Small intestine (tissue), 7 donors: ENCODE measurements at regions not wholly inside any gene's neighbourhood (a gene's known extent, or its start where the extent isn't known, plus 50 kb on each side); places are given as distances from the start of the nearest gene placed in this dataset.

Experiments used
- DNase-seq, 2 donors: peaks; one replicate each; pipeline versions ENCODE4 v3.0.0 to v3.0.0-alpha.2; 2013
- FAIRE-seq: peaks from 2 replicates; lab custom pipeline; 2012; peaks lifted over from hg19 to GRCh38; lab: Jason Lieb, UNC
- H3K27ac ChIP-seq, 3 donors: one replicate each; pipeline ENCODE4 v1.5.1; 2013; ENCODE audit warnings: low read length in 2 of 3, mild to moderate bottlenecking in 2 of 3, control low read depth in 1 of 3, inconsistent platforms in 1 of 3, low read depth in 1 of 3, moderate library complexity in 1 of 3
- H3K27me3 ChIP-seq, 3 donors: one replicate each; pipeline ENCODE4 v1.6.1; 2013; ENCODE audit warnings: low read length in 3 of 3, inconsistent platforms in 1 of 3; ENCODE audit not compliant: control insufficient read depth in 3 of 3, insufficient read depth in 3 of 3
- H3K36me3 ChIP-seq, 3 donors: one replicate each; pipeline ENCODE4 v1.6.1; 2013; ENCODE audit warnings: low read length in 3 of 3, inconsistent platforms in 1 of 3, low read depth in 1 of 3, mild to moderate bottlenecking in 1 of 3, moderate library complexity in 1 of 3; ENCODE audit not compliant: control insufficient read depth in 3 of 3, insufficient read depth in 2 of 3
- H3K4me1 ChIP-seq, 3 donors: one replicate each; pipeline ENCODE4 v1.6.1; 2013; ENCODE audit warnings: low read length in 2 of 3, inconsistent platforms in 1 of 3, low read depth in 1 of 3, mild to moderate bottlenecking in 1 of 3, moderate library complexity in 1 of 3; ENCODE audit not compliant: control insufficient read depth in 3 of 3, insufficient read depth in 2 of 3
- H3K4me3 ChIP-seq, 3 donors: one replicate each; pipeline ENCODE4 v1.5.1; 2013; ENCODE audit warnings: low read length in 3 of 3, control low read depth in 1 of 3, inconsistent platforms in 1 of 3, low read depth in 1 of 3, mild to moderate bottlenecking in 1 of 3, moderate library complexity in 1 of 3
- H3K9me3 ChIP-seq, 2 donors: one replicate each; pipeline ENCODE4 v1.6.1; 2013; ENCODE audit warnings: low read depth in 1 of 2, low read length in 1 of 2; ENCODE audit not compliant: control insufficient read depth in 2 of 2, insufficient read depth in 1 of 2
- WGBS, 3 donors: extraction: QIAGEN DNeasy Blood & Tissue Kit; methylation state at CpG; one replicate each; pipeline ENCODE4 v1.1.7; 2013; 5-methylcytosine and 5-hydroxymethylcytosine counted together
- donor health status: healthy with polysubstance abuse.
- donor health status: control.
- donor health status: control.
- donor health status: Bipolar disorder and iron deficiency.
- donor health status: healthy.

DNA sequence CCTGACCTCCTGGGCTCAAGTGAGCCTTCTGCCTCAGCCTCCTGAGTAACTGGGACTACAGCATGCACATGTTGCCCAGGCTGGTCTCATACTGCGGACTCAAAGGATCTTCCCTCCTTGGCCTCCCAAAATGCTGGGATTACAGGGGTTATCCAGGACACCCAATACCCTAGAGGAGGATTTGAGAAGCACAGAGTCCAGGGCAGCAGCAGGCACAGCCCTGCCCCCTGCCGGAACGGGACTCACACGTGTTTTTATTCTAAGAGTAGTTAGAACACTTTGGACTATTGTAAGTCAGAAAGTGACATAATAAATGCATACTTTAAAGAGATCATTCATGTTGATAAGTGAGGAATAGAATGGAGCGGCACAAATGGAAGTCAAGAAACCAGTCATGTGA is 80.2 kb downstream of the C6orf118 start:
- H3K36me3 ChIP-seq = no peaks in the 10 kb centered on the region
- DNase-seq (no peak), FAIRE-seq (no peak)
- 74 to 86% (median 79%) methylated on average over 5 of the region's 5 CpGs for WGBS, 3 donors
- peaks cover 0 to 6% of the 10 kb centered on the region in 2 donors for H3K9me3 ChIP-seq
- H3K4me1 ChIP-seq = no peaks in the 10 kb centered on the region
- H3K27ac ChIP-seq = no peak overlapping the region
- H3K4me3 ChIP-seq = no peak overlapping the region
- no peaks in the 10 kb centered on the region for H3K27me3 ChIP-seq

DNA sequence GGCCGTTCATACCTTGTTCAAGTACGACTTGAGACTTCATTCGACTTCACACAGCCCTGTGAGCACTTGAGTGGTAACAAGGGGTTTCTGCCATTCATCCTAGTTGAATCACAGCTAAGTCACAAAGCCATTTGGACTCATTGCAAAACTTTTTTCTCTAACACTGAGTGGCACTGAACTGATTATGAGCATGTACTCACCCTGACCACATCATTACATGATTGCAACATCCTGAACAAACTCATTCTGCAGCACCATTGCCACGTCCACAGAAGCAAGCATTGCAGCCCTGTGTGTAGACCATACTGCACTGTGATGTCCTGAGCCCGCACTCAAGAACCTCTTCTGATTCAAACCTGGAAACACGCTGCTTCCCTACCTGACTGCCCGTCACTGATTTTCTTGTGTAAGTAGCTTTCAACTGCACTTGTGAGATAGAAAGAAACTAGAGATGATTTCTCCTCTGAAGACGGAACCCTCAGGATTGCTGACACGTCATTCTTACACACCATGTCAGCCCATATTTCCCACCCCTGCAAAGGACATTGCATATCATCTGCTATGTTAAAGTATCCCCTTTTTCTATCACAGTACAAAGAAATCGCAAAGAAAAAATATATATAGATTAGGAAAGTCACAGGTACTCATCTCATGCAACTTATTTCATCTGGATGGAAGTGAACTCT is 81.6 kb downstream of the C6orf118 start:
- H3K4me3 ChIP-seq = no peak overlapping the region
- WGBS, 3 donors = 79 to 84% (median 79%) methylated on average over 10 of the region's 10 CpGs
- H3K36me3 ChIP-seq = no peaks in the 10 kb centered on the region
- H3K27me3 ChIP-seq = no peaks in the 10 kb centered on the region
- H3K27ac ChIP-seq = no peak overlapping the region
- peaks cover 0 to 3% of the 10 kb centered on the region in 2 donors for H3K9me3 ChIP-seq
- no peak for DNase-seq
- no peaks in the 10 kb centered on the region for H3K4me1 ChIP-seq
- no peak for FAIRE-seq

DNA sequence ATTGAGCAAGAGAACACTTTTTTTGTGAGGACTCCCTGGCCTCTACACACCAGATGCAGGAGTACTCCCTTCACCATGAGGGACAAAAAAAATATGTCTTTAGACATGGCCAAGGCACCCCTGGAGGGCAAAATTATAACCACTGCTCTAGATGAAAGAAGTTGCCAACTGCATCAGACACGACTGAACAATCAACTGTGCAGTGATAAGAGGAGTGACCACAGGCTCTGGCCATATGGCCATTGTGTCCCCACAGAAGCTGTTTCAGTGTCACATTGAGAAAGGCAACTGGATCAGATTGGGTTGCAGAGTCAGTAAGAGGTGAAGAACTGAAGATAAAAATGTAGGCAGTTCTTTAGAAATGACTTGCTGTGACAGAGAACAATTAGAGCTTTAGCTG is 85.7 kb downstream of the C6orf118 start:
- Histone ChIP-seq H3K9me3 (peaks cover 0 to 3% of the 10 kb centered on the region in 2 donors), H3K27ac (no peak overlapping the region), H3K4me1 (no peaks in the 10 kb centered on the region), H3K27me3 (no peaks in the 10 kb centered on the region), H3K4me3 (no peak overlapping the region), H3K36me3 (no peaks in the 10 kb centered on the region)
- FAIRE-seq (no peak), DNase-seq (no peak)
- WGBS, 3 donors = 28 to 55% (median 30%) methylated on average over 1 of the region's 1 CpG

DNA sequence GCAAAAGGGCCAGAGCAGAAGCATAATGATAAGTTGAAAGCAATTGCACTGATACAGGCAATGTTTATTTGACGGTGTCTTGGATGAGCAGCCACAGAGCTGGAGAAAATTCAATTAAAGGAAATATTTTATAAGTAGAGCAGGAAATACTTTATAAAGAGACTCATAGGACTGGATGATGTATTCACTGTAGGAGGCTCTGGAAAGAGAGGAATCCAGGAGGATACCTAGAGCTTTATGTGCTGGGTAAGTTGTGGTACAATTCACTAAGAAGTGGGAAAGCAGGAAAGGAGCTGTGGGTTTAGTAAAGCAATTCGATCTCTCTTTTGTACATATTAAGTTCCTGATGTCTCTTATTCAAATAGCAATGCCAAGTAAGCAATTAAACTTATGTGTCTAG is 86.3 kb downstream of the C6orf118 start:
- H3K27ac ChIP-seq = no peak overlapping the region
- H3K9me3 ChIP-seq = peaks cover 0 to 3% of the 10 kb centered on the region in 2 donors
- FAIRE-seq (no peak), DNase-seq (no peak)
- H3K4me3 ChIP-seq = no peak overlapping the region
- H3K4me1 ChIP-seq = no peaks in the 10 kb centered on the region
- no peaks in the 10 kb centered on the region for H3K36me3 ChIP-seq
- 68 to 76% (median 70%) methylated on average over 2 of the region's 2 CpGs for WGBS, 3 donors
- no peaks in the 10 kb centered on the region for H3K27me3 ChIP-seq

DNA sequence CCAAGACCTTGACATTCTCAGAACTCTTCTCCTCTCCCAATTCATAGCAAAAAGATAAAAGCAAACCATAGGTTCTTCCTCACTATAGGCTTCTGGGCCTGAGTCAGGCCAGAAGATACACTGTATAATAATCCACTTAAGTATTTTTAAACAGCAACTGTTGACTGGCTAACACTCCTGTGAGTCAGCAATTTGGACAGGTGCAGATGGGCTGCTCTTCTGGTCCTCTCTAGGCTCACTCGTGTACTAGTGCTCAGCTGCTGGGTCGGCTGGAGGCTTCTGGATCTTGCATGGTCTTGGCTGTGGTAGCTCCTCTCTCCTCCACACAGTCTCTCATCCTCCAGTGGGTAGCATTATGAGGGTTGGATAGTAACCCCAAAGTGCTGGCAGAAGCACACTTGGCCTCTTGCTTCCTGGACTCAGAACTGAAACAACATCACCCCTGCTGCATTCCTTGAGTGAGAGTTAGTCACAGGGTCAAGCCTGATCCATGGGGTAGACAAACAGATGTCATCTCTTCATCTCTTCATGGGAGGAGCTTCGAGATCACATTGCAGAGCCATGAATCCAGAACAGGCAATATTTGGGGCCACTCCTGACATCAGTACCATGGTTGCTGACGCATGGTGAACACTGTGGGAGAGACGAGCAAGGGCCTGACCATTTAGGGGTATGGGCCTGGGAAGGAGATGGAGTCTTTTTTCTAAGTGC is 86.9 kb downstream of the C6orf118 start:
- DNase-seq (no peak), FAIRE-seq (no peak)
- H3K36me3 ChIP-seq = no peaks in the 10 kb centered on the region
- H3K27me3 ChIP-seq = no peaks in the 10 kb centered on the region
- H3K4me3 ChIP-seq = no peak overlapping the region
- H3K4me1 ChIP-seq = no peaks in the 10 kb centered on the region
- WGBS, 3 donors = 71 to 81% (median 72%) methylated on average over 5 of the region's 5 CpGs
- peaks cover 0 to 3% of the 10 kb centered on the region in 2 donors for H3K9me3 ChIP-seq
- H3K27ac ChIP-seq = no peak overlapping the region

DNA sequence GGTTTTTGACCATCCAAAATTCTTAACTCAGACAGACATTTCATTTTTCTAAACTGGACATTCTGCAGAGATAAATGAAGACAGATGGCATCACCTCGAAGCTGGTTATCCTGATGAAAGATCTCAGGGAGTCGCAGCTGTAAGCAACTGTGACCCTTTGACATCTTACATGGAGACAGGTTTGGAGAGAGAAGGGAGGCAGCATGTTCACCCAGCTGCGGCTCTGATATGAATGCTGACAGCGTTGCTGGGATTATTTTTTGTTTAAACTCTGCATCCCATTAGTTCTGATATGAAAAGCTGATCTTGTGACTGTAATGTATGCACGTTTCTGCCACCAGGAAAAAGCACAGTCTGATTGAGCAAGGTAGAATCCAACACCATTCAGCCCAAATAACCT is 89.4 kb downstream of the C6orf118 start:
- 27 to 33% (median 30%) methylated on average over 5 of the region's 5 CpGs for WGBS, 3 donors
- Histone ChIP-seq H3K9me3 (peaks cover 1 to 3% of the 10 kb centered on the region in 2 donors), H3K4me1 (no peaks in the 10 kb centered on the region), H3K4me3 (no peak overlapping the region), H3K36me3 (no peaks in the 10 kb centered on the region), H3K27ac (no peak overlapping the region), H3K27me3 (no peaks in the 10 kb centered on the region)
- FAIRE-seq = no peak
- no peak for DNase-seq

DNA sequence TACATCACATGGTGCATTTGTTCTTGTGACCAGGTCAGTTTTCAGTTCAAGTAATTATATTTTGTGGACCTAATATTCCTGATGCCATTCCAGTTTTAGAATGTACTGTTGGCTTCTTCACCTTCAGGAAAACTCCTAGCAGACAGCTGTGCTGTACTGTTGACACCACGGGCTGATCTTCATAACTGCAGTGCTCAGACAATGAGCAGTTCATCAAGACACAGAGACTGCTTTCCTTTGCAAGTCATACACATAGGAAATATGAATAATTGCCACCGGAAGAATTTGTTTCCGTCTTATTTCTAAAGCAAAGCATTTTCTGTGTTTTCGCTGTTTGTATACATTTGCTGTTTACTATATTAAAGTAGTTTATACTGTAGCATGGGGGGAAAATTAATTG is 89.8 kb downstream of the C6orf118 start:
- H3K27me3 ChIP-seq = no peaks in the 10 kb centered on the region
- FAIRE-seq (no peak), DNase-seq (no peak)
- H3K9me3 ChIP-seq = peaks cover 0 to 1% of the 10 kb centered on the region in 2 donors
- H3K27ac ChIP-seq = no peak overlapping the region
- no peaks in the 10 kb centered on the region for H3K4me1 ChIP-seq
- H3K4me3 ChIP-seq = no peak overlapping the region
- WGBS, 3 donors = 56 to 75% (median 67%) methylated on average over 4 of the region's 4 CpGs
- H3K36me3 ChIP-seq = no peaks in the 10 kb centered on the region

DNA sequence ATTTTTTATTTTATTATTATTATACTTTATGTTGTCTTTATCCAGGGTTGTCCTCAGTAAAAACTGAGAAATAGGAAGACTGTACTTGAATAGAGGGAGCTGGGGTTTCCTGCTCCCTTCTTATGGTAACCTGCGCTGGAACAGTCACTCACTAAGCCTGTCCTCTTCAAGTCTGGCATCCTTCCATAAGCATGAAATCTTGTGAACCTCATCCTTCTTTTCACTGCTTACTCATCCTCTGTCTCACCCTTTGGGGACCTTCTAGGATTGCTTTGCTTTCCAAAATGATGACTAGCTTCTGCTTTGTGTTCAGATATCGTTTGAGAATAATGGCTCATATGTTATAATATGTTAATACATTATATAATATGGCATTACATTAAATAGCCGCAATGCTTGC is 90.6 kb downstream of the C6orf118 start:
- DNase-seq (no peak), FAIRE-seq (no peak)
- Histone ChIP-seq H3K36me3 (no peaks in the 10 kb centered on the region), H3K27ac (no peak overlapping the region), H3K4me1 (no peaks in the 10 kb centered on the region), H3K4me3 (no peak overlapping the region), H3K9me3 (peaks cover 0 to 1% of the 10 kb centered on the region in 2 donors), H3K27me3 (no peaks in the 10 kb centered on the region)
- 58 to 75% (median 59%) methylated on average over 3 of the region's 3 CpGs for WGBS, 3 donors
